SU-DHL-6 (cell line): ENCODE measurements at regions not wholly inside any gene's neighbourhood (a gene's known extent, or its start where the extent isn't known, plus 50 kb on each side); places are given as distances from the start of the nearest gene placed in this dataset.

Experiments used
- CTCF ChIP-seq: fragments of 200-600 bp; sonication (generic); IDR thresholded peaks from one replicate; pipeline ENCODE4 v1.5.1; 2017; ENCODE audit warnings: antibody characterized with exemption, mild to moderate bottlenecking, low read length, moderate library complexity; ENCODE audit not compliant: insufficient read depth, poor library complexity, severe bottlenecking
- EZH2phosphoT487 ChIP-seq: fragments of 200-600 bp; sonication (generic), shearing (Covaris generic); conservative IDR thresholded peaks from 2 replicates; pipeline ENCODE4 v1.6.1; 2018; ENCODE audit warnings: mild to moderate bottlenecking, antibody characterized with exemption, low read length, moderate library complexity, mixed read lengths

DNA sequence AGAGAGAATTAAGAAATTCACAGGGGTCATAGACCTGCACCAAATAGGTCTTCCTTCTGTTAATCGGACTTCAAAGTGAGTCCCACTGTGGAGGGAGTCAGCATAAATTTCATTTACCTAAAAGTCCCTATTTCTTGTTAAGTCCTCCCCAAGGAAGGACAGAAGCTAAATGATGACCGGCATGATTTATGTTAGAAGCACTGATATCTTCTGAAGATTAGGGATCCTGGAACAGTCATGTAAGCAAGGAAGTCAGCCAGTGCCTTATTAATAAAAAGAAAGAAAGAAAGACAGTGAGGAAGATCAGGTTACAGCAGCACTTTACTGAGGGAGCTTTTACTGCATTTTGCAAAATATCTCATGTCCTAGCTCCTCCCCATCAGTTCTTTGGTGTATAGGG lies 287.5 kb downstream of the FOXG1 start:
- TF ChIP-seq CTCF (no peak), EZH2phosphoT487 (no peak)
